SU-DHL-6 (cell line): ENCODE measurements at regions not wholly inside any gene's neighbourhood (a gene's known extent, or its start where the extent isn't known, plus 50 kb on each side); places are given as distances from the start of the nearest gene placed in this dataset.
"Not testable (repeated sequence)": the region's sequence is repeated elsewhere in the genome, so short reads cannot be mapped to it uniquely, and the experiment has no call there.

Experiments used
- CTCF ChIP-seq: fragments of 200-600 bp; sonication (generic); IDR thresholded peaks from one replicate; pipeline ENCODE4 v1.5.1; 2017; ENCODE audit warnings: antibody characterized with exemption, mild to moderate bottlenecking, low read length, moderate library complexity; ENCODE audit not compliant: insufficient read depth, poor library complexity, severe bottlenecking
- EZH2phosphoT487 ChIP-seq: fragments of 200-600 bp; sonication (generic), shearing (Covaris generic); conservative IDR thresholded peaks from 2 replicates; pipeline ENCODE4 v1.6.1; 2018; ENCODE audit warnings: mild to moderate bottlenecking, antibody characterized with exemption, low read length, moderate library complexity, mixed read lengths

- not testable (repeated sequence) for TF ChIP-seq CTCF, EZH2phosphoT487
Measured at GRCh38 chr15:20276312-20277114, 265.1 kb downstream of the GOLGA6L6 start.
